HCT116 (cell line): ENCODE measurements at regions not wholly inside any gene's neighbourhood (a gene's known extent, or its start where the extent isn't known, plus 50 kb on each side); places are given as distances from the start of the nearest gene placed in this dataset.

Experiments used
- ATAC-seq: fragments of 200-7000 bp; cut with Tn5 transposase; 2 replicates; pipeline ENCODE4 v1.9.1; 2020; ENCODE audit warnings: mild to moderate bottlenecking, moderate library complexity
- BruUV-seq: library from RNA; stranded (reverse); fragments of 400-500 nt; replicated peaks from 2 replicates; lab custom pipeline; 2021; lab: Mats Ljungman, UMichigan
- CTCF ChIA-PET: fragments of 300-600 bp; sonication (Branson Sonifier 250); formaldehyde crosslinking; loops from one replicate; lab custom pipeline; 2021; ENCODE audit warnings: antibody characterized with exemption; lab: Charles Lee
- POLR2A ChIA-PET: fragments of 300-600, 350-600 bp; sonication (Branson Sonifier 250); formaldehyde crosslinking; loops from one replicate; lab custom pipeline; 2021; ENCODE audit warnings: antibody characterized with exemption; lab: Charles Lee
- RAD21 ChIA-PET, 2 experiments: fragments of 300-600 bp; sonication (Branson Sonifier 250); formaldehyde crosslinking; loops; one replicate each; lab custom pipeline; 2023; ENCODE audit warnings: low total read pairs in 2 of 2; ENCODE audit not compliant: uncharacterized antibody in 2 of 2, unreplicated experiment in 2 of 2, low non-redundant PET in 1 of 2; lab: Charles Lee
- DNase-seq: peaks from one replicate; pipeline ENCODE4 v3.0.0-alpha.2; 2010; ENCODE audit warnings: low read depth, low spot score
- H2AFZ ChIP-seq: fragments of 200-600 bp; shearing (Covaris generic), sonication (generic); 2 replicates; pipeline ENCODE4 v1.6.1; 2017; ENCODE audit warnings: low read depth, mixed run types, mixed read lengths, antibody characterized with exemption, low read length; ENCODE audit not compliant: poor library complexity, severe bottlenecking
- H3K27ac ChIP-seq: 2 replicates; pipeline ENCODE4 v1.5.1; 2012; ENCODE audit warnings: low read depth, low read length
- H3K27me3 ChIP-seq: fragments of 200-600 bp; sonication (generic); 2 replicates; pipeline ENCODE4 v1.6.1; 2016; ENCODE audit warnings: mixed run types, low read length, mixed read lengths; ENCODE audit not compliant: insufficient read depth
- H3K36me3 ChIP-seq, 2 experiments: fragments of 200-500 bp in 1 of 2; fragments of 200-600 bp in 1 of 2; sonication (Bioruptor generic) in 1 of 2; sonication (generic) in 1 of 2; 2 replicates each; pipeline versions ENCODE4 v1.5.1 to v1.6.1; 2014 to 2016; ENCODE audit warnings: low read length in 2 of 2, inconsistent platforms in 1 of 2, mixed read lengths in 1 of 2, mixed run types in 1 of 2; ENCODE audit not compliant: insufficient read depth in 2 of 2, control insufficient read depth in 1 of 2
- H3K4me1 ChIP-seq, 2 experiments: fragments of 200-600 bp in 1 of 2; sonication (generic) in 1 of 2; 2 replicates each; pipeline versions ENCODE4 v1.5.1 to v1.6.1; 2012 to 2017; ENCODE audit warnings: low read length in 2 of 2, inconsistent platforms in 1 of 2, mild to moderate bottlenecking in 1 of 2, mixed read lengths in 1 of 2, mixed run types in 1 of 2, moderate library complexity in 1 of 2; ENCODE audit not compliant: insufficient read depth in 2 of 2, control insufficient read depth in 1 of 2
- H3K4me2 ChIP-seq: fragments of 200-600 bp; sonication (generic); 2 replicates; pipeline ENCODE4 v1.6.1; 2017; ENCODE audit warnings: mixed run types, low read length, mixed read lengths
- H3K4me3 ChIP-seq, 2 experiments: fragments of 200-600 bp in 1 of 2; sonication (generic) in 1 of 2; replicated peaks in 1 of 2; 2 replicates each; pipeline ENCODE4 v1.5.1; 2011 to 2016; ENCODE audit warnings: low read length in 2 of 2, control low read depth in 1 of 2, low read depth in 1 of 2, mild to moderate bottlenecking in 1 of 2, mixed read lengths in 1 of 2, mixed run types in 1 of 2
- H3K79me2 ChIP-seq: fragments of 200-600 bp; sonication (generic); 2 replicates; pipeline ENCODE4 v1.6.1; 2017; ENCODE audit warnings: mild to moderate bottlenecking, mixed run types, low read length, moderate library complexity, mixed read lengths; ENCODE audit not compliant: insufficient read depth
- H3K9ac ChIP-seq: fragments of 200-600 bp; sonication (generic); 2 replicates; pipeline ENCODE4 v1.6.1; 2016; ENCODE audit warnings: low read length, mixed read lengths
- H3K9me2 ChIP-seq: fragments of 200-600 bp; sonication (generic), shearing (Covaris generic); 2 replicates; pipeline ENCODE4 v1.6.1; 2017; ENCODE audit warnings: mixed run types, mild to moderate bottlenecking, moderate library complexity; ENCODE audit not compliant: insufficient read depth
- H3K9me3 ChIP-seq, 2 experiments: fragments of 200-500 bp in 1 of 2; fragments of 200-600 bp in 1 of 2; sonication (Bioruptor generic) in 1 of 2; sonication (generic) in 1 of 2; 2 replicates each; pipeline ENCODE4 v1.6.1; 2014 to 2017; ENCODE audit warnings: low read length in 2 of 2, mixed read lengths in 2 of 2, inconsistent platforms in 1 of 2, low read depth in 1 of 2, mild to moderate bottlenecking in 1 of 2, mixed run types in 1 of 2, moderate library complexity in 1 of 2; ENCODE audit not compliant: control insufficient read depth in 1 of 2, insufficient read depth in 1 of 2
- H4K20me1 ChIP-seq: fragments of 200-600 bp; sonication (generic), shearing (Covaris generic); 2 replicates; pipeline ENCODE4 v1.6.1; 2017; ENCODE audit warnings: mixed run types, mild to moderate bottlenecking, moderate library complexity; ENCODE audit not compliant: insufficient read depth
- CEBPB ChIP-seq: IDR thresholded peaks from 2 replicates; pipeline ENCODE4 v1.6.1; 2012; ENCODE audit warnings: low read depth
- CTCF ChIP-seq, 3 experiments: fragments of 200-600 bp in 1 of 3; sonication (generic) in 1 of 3; IDR thresholded peaks in 2 of 3; conservative IDR thresholded peaks in 1 of 3; 2 replicates each; pipeline ENCODE4 v1.5.1; 2012 to 2017; ENCODE audit warnings: low read depth in 2 of 3, low read length in 2 of 3, antibody characterized with exemption in 1 of 3, borderline replicate concordance in 1 of 3, control low read depth in 1 of 3, mild to moderate bottlenecking in 1 of 3, mixed read lengths in 1 of 3, mixed run types in 1 of 3, moderate library complexity in 1 of 3; ENCODE audit not compliant: insufficient read depth in 1 of 3
- EZH2 ChIP-seq: fragments of 200-600 bp; sonication (generic); IDR thresholded peaks from 2 replicates; pipeline ENCODE4 v1.6.1; 2017; ENCODE audit warnings: antibody characterized with exemption, mixed run types
- EZH2phosphoT487 ChIP-seq: fragments of 200-600 bp; IDR thresholded peaks from 2 replicates; pipeline ENCODE4 v1.6.1; 2018; ENCODE audit warnings: antibody characterized with exemption, borderline replicate concordance
- FOSL1 ChIP-seq: IDR thresholded peaks from 2 replicates; pipeline ENCODE4 v1.6.1; 2012; ENCODE audit warnings: low read depth
- JUND ChIP-seq: IDR thresholded peaks from 2 replicates; pipeline ENCODE4 v1.6.1; 2012
- MAX ChIP-seq: IDR thresholded peaks from 2 replicates; pipeline ENCODE4 v1.6.1; 2012
- POLR2AphosphoS5 ChIP-seq: IDR thresholded peaks from 2 replicates; pipeline ENCODE4 v1.6.1; 2011; ENCODE audit warnings: mild to moderate bottlenecking, low read depth, low read length, moderate library complexity
- SIN3A ChIP-seq: IDR thresholded peaks from 2 replicates; pipeline ENCODE4 v1.6.1; 2012; ENCODE audit warnings: low read depth
- SP1 ChIP-seq: IDR thresholded peaks from 2 replicates; pipeline ENCODE4 v1.6.1; 2012; ENCODE audit warnings: low read depth
- SRF ChIP-seq: IDR thresholded peaks from 2 replicates; pipeline ENCODE4 v1.6.1; 2012; ENCODE audit warnings: low read depth
- TCF7L2 ChIP-seq: IDR thresholded peaks from 2 replicates; pipeline ENCODE4 v1.7.0; 2011; ENCODE audit warnings: borderline replicate concordance, inconsistent platforms; ENCODE audit not compliant: insufficient read depth, insufficient read length; ENCODE audit errors: extremely low read depth
- YY1 ChIP-seq: IDR thresholded peaks from 2 replicates; pipeline ENCODE4 v1.6.1; 2011; ENCODE audit warnings: low read length, low read depth, moderate library complexity, mild to moderate bottlenecking; ENCODE audit not compliant: insufficient replicate concordance; ENCODE audit errors: extremely low read depth
- ZBTB33 ChIP-seq: IDR thresholded peaks from 2 replicates; pipeline ENCODE4 v1.6.1; 2011; ENCODE audit warnings: mild to moderate bottlenecking, low read length, moderate library complexity; ENCODE audit not compliant: insufficient replicate concordance; ENCODE audit errors: extremely low read depth
- ZFX ChIP-seq: fragments of 450-650 bp; IDR thresholded peaks from 2 replicates; pipeline ENCODE4 v1.6.1; 2017
- ZNF274 ChIP-seq: fragments of 200-500 bp; sonication (Bioruptor generic); IDR thresholded peaks from 2 replicates; pipeline ENCODE4 v1.6.1; 2014; ENCODE audit warnings: mild to moderate bottlenecking, low read depth, low read length, inconsistent platforms
- intact Hi-C: fragments of 100-400 bp; cut with micrococcal nuclease; formaldehyde crosslinking; loops from 2 replicates; pipeline ENCODE4 v1.10.0; 2022

- no peaks in the 10 kb centered on the region for H4K20me1 ChIP-seq
- H3K36me3 ChIP-seq = no peaks in the 10 kb centered on the region
- RAD21 ChIA-PET = no interaction called here
- intact Hi-C loops = no loop called here
- H3K4me2 ChIP-seq = no peak overlapping the region
- H3K9me3 ChIP-seq = no peaks in the 10 kb centered on the region
- H3K4me1 ChIP-seq = peaks cover 0 to 10% of the 10 kb centered on the region in 2 experiments; a peak in 1 of 4 replicates
- H3K79me2 ChIP-seq = no peaks in the 10 kb centered on the region
- H3K27ac ChIP-seq = no peak overlapping the region
- POLR2A ChIA-PET = interaction anchor here (0.8 kb wide), 1 partner anchor 19 kb away, joined by 3 read pairs; no protein-coding TSS in a partner anchor
- CTCF ChIA-PET = no interaction called here
- H3K4me3 ChIP-seq = no peak overlapping the region
- TF ChIP-seq FOSL1 (0 out of 2 replicates have a peak, but pooled peaks have one; percentile 25), SP1 (0 out of 2 replicates have a peak, but pooled peaks have one; percentile 12), ZNF274 (no peak)
- H2AFZ ChIP-seq = no peak overlapping the region
- DNase-seq = no peak
- ATAC-seq = no peak
- H3K9me2 ChIP-seq = no peaks in the 10 kb centered on the region
- H3K9ac ChIP-seq = no peak overlapping the region
- BruUV-seq = no TSS peak
- no peaks in the 10 kb centered on the region for H3K27me3 ChIP-seq
Measured at GRCh38 chr4:138609943-138610350, 367.8 kb upstream of the SLC7A11 start.

GRCh38 chr4:138604556-138604955 is 362.4 kb upstream of the SLC7A11 start:
- TF ChIP-seq EZH2 (no peak), CEBPB (no peak), TCF7L2 (no peak), POLR2AphosphoS5 (no peak), SRF (no peak), MAX (no peak), JUND (no peak), ZBTB33 (no peak), ZFX (no peak), ZNF274 (no peak), YY1 (no peak), CTCF (IDR thresholded peaks at IDR 0.05 in 2 of 3, conservative IDR thresholded peaks at IDR 0.05 in 1 of 3; ENCODE audit: borderline replicate concordance in 1 of 3, insufficient read depth in 1 of 3, low read depth in 2 of 3, low read length in 2 of 3) (no peak), SP1 (no peak), EZH2phosphoT487 (no peak), SIN3A (no peak)
- Histone ChIP-seq H3K9me3 (no peaks in the 10 kb centered on the region), H3K4me1 (peaks cover 0 to 2% of the 10 kb centered on the region in 2 experiments; a peak in 1 of 4 replicates), H3K4me2 (no peak overlapping the region), H2AFZ (no peak overlapping the region), H3K27me3 (no peaks in the 10 kb centered on the region), H3K4me3 (no peak overlapping the region), H3K27ac (no peak overlapping the region), H3K9ac (no peak overlapping the region), H4K20me1 (no peaks in the 10 kb centered on the region), H3K79me2 (no peaks in the 10 kb centered on the region), H3K36me3 (no peaks in the 10 kb centered on the region), H3K9me2 (no peaks in the 10 kb centered on the region)
- DNase-seq (no peak), ATAC-seq (no peak)
- intact Hi-C loops = no loop called here
- CTCF ChIA-PET = no interaction called here
- RAD21 ChIA-PET = no interaction called here
- BruUV-seq = no TSS peak
- POLR2A ChIA-PET = no interaction called here
